Esophagus muscularis mucosa (tissue), 4 donors: ENCODE measurements at regions not wholly inside any gene's neighbourhood (a gene's known extent, or its start where the extent isn't known, plus 50 kb on each side); places are given as distances from the start of the nearest gene placed in this dataset.
"Not testable (repeated sequence)": the region's sequence is repeated elsewhere in the genome, so short reads cannot be mapped to it uniquely, and the experiment has no call there.

ENCODE experiments used
- EP300 ChIP-seq: sonication (generic); formaldehyde crosslinking; IDR thresholded peaks from one replicate; pipeline ENCODE4 v1.6.1; 2017; ENCODE audit warnings: antibody characterized with exemption
- POLR2A ChIP-seq: fragments of 450-650 bp; IDR thresholded peaks from one replicate; pipeline ENCODE4 v1.6.1; 2017; ENCODE audit warnings: antibody characterized with exemption, moderate library complexity, mild to moderate bottlenecking, low read depth
- POLR2AphosphoS5 ChIP-seq, 2 donors: sonication (generic); formaldehyde crosslinking; IDR thresholded peaks; one replicate each; pipeline ENCODE4 v1.6.1; 2017; ENCODE audit warnings: antibody characterized with exemption in 2 of 2
- TF ChIP-seq, protein P1 (sequence below), 3 experiments: fragments of 200-600 bp in 2 of 3; fragments of 450-650 bp in 1 of 3; sonication (generic) in 2 of 3; IDR thresholded peaks; one replicate each; pipeline ENCODE4 v1.5.1; 2017 to 2019; ENCODE audit warnings: antibody characterized with exemption in 3 of 3, mild to moderate bottlenecking in 2 of 3, moderate library complexity in 1 of 3

DNA sequence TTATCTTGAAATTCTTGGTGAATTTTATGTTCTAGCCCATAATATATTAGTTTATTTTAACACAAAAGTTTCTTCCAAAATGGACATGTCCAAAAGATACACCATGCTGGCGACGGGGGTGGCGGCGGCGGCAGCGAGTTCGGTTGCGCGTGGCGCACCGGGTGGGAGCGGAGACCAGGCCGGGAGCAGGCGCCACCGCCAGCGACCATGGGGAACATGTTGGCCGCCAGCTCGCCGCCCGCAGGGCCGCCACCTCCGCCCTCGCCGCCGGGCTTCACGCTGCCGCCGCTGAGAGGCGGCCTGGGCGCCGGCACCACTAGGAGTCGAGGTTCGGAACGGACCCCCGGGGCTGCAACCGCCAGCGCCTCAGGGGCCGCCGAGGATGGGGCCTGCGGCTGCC is 167.2 kb downstream of the POTEG start:
- not testable (repeated sequence) for TF ChIP-seq EP300; POLR2A; POLR2AphosphoS5 (IDR thresholded peaks at IDR 0.05)
- TF ChIP-seq, protein P1, sequence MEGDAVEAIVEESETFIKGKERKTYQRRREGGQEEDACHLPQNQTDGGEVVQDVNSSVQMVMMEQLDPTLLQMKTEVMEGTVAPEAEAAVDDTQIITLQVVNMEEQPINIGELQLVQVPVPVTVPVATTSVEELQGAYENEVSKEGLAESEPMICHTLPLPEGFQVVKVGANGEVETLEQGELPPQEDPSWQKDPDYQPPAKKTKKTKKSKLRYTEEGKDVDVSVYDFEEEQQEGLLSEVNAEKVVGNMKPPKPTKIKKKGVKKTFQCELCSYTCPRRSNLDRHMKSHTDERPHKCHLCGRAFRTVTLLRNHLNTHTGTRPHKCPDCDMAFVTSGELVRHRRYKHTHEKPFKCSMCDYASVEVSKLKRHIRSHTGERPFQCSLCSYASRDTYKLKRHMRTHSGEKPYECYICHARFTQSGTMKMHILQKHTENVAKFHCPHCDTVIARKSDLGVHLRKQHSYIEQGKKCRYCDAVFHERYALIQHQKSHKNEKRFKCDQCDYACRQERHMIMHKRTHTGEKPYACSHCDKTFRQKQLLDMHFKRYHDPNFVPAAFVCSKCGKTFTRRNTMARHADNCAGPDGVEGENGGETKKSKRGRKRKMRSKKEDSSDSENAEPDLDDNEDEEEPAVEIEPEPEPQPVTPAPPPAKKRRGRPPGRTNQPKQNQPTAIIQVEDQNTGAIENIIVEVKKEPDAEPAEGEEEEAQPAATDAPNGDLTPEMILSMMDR (IDR thresholded peaks at IDR 0.05), result not testable (repeated sequence)
